HG03196 (cell line): ENCODE measurements at regions not wholly inside any gene's neighbourhood (a gene's known extent, or its start where the extent isn't known, plus 50 kb on each side); places are given as distances from the start of the nearest gene placed in this dataset.
"Not testable (repeated sequence)": the region's sequence is repeated elsewhere in the genome, so short reads cannot be mapped to it uniquely, and the experiment has no call there.

Experiments
- ATAC-seq: cut with Tn5 transposase; IDR thresholded peaks from one replicate; pipeline ENCODE4 v1.9.1; 2021; ENCODE audit not compliant: unreplicated experiment

DNA sequence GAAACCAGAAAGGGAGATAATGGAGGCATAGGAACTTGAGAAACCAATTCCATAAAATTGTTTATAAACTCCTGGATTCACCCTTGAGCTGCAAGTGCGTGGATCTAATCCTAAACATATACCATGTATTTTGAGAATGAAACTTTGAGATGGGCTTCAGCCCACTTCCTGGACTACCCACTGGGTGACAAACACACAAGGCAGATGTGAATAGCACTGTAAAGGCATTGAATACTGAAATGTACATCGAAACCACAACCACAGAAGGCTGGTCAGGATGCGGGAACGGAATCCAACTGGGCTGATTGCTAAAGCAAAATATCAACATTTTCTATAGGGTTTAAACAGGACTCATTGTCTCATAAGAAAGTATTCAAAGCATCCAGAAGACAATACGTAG is 228.5 kb upstream of the ZEB2 start:
- ATAC-seq: no peak

DNA sequence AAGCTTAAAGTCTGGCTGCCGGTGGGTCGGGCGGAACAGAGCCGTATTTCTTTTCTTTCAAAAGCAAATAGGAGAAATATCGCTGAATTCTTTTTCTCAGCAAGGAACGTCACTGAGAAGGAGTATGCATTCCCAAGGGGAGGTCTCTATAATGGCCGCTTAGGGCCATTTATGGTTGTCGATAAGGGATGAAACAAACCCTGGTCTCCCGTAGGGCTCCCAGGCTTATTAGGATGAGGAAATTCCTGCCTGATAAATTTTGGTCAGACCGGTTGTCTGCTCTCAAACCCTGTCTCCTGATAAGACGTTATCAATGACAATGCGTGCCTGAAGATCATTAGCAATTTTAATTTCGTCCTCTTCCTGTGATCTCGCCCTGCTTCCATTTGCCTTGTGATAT is 227.7 kb upstream of the ZEB2 start:
- ATAC-seq: no peak

DNA sequence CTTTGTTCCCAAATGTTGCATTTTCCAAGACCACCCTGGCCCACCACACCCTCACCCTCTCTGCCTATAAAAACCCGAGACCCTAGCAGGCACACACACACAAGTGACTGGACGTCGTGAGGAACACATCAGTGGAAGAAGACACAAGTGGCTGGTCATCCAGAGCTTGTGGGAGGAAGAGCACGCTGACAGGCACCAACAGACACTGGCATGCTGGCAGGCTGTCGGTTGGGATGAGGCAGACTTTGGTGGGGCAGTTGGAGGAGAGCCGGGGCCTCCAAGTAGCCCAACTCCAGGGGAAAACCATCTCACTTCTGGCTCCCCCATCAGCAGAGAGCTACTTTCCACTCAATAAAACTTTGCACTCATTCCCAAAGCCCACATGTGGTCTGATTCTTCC is 225.5 kb upstream of the ZEB2 start:
- ATAC-seq: no peak

DNA sequence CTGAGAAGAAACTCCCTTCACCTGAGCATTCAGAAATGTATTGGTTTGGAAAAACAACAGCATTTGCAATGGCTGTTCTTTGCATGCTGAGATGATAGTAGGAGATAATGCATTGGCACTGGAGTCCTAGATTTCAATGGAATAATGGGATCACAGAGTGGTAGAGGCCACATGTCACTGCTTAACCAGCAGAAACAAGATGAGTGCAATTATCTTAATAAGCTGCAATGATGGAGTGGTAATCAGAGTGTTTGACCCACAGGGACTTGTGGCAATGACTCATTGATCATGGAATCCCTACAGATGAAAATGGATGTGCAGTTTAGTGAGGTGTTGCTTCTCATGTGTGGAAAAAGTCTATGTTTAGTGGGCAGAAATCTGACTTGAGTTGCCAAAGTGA is 218.8 kb upstream of the ZEB2 start:
- no peak for ATAC-seq

DNA sequence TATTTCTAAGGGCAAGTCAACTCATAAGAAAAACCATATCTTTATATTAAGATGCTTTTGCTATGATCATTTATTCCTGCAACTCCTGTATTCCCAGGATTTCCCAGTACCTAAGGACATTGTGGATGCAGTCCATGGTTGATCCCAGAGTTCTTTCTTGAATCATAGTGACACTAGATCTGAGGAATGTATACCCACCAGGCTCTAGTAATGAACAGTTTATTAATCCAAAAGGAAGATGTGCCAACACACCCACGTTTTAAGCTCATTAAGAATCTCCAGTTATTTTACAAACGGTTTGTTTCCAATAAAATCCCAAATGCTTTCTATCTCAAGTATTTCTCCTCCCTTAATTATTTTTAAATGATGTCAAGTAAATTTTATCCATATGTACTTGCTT is 210.8 kb upstream of the ZEB2 start:
- ATAC-seq: no peak

DNA sequence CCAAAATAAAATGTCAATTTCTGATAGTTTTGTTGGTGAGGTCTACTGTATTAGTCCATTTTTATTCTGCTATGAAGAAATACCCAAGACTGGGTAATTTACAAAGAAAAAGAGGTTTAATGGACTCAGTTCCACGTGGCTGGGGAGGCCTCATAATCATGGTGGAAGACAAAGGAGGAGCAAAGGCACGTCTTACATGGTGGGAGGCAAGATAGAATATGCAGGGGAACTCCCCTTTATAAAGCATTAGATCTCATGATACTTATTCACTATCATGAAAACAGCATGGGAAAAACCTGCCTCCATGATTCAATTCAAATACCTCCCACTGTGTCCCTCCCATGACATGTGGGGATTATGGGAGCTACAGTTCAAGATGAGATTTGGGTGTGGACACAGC is 204.5 kb upstream of the ZEB2 start:
- ATAC-seq: not testable (repeated sequence)

DNA sequence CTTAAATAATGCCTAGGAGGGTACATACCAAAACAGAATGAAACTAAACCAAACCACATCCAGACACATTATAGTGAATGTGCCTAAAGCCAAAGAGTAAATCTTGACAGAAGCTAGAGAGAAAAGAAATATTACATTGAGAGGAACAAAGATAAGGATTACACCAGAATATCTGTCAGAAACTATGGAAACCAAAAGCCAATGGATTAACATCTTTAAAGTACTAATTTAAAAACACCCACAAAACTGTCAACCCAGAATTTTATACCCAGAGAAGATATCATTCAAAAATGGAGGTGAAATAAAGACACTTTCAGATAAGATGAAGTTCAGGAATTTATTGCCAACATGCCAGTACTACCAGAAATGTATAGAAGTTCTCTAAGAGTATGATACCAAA is 198.5 kb upstream of the ZEB2 start:
- no peak for ATAC-seq

DNA sequence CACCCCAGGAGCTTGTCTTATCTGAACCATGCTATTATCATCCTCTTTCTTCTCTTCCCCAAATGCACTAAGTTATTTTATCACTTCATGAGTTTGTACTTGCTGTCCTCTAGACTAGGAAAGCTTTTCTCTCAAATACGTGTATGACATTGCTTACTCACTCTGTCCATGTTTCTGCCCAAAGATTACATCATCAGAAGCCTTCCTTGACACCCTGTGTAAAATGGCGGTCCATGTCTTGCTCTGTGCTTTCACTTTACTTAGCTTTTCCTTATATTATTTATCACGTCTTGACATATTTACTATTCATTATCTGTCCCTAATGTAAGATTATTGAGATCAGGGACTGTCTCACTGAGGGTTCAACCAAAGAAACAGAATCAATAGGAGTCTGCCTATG is 196.1 kb upstream of the ZEB2 start:
- ATAC-seq: no peak

DNA sequence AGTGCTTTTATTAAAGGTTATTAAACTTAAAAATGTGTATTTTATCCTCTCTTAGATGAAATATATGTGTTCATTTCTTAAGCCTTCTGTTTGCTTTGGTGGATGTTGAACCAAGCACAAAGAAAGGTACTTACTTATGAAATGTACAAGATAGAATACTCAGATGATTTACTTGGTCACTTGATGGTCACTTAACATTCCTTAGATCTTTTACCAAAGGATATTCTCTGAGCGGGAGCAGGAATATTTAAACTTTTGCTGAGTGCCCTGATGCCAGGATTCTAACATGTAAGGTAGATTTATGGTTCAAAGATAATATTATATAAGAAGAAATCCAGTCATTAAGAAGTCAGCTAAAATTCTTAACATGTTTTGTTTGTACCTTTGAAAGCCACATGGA is 193.5 kb upstream of the ZEB2 start:
- ATAC-seq: no peak

DNA sequence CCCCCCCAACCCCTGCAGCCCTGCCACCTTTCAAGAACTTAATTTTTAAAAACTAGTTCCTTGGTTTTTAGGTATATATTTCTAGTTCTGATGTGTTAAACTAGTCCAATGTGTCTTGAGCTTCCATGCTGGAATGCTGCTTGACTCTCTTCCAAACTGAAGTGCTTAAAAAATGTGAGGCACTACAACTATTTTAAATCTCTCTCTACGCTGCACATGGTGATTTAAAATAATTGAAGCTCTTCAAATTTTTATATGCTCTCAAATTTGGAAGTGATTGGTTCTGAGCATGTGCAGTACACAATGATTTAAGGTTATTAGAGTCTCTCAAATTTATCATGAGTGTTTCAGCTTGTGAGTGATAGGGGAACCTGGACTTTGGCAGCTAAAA is 192.6 kb upstream of the ZEB2 start:
- ATAC-seq: no peak

DNA sequence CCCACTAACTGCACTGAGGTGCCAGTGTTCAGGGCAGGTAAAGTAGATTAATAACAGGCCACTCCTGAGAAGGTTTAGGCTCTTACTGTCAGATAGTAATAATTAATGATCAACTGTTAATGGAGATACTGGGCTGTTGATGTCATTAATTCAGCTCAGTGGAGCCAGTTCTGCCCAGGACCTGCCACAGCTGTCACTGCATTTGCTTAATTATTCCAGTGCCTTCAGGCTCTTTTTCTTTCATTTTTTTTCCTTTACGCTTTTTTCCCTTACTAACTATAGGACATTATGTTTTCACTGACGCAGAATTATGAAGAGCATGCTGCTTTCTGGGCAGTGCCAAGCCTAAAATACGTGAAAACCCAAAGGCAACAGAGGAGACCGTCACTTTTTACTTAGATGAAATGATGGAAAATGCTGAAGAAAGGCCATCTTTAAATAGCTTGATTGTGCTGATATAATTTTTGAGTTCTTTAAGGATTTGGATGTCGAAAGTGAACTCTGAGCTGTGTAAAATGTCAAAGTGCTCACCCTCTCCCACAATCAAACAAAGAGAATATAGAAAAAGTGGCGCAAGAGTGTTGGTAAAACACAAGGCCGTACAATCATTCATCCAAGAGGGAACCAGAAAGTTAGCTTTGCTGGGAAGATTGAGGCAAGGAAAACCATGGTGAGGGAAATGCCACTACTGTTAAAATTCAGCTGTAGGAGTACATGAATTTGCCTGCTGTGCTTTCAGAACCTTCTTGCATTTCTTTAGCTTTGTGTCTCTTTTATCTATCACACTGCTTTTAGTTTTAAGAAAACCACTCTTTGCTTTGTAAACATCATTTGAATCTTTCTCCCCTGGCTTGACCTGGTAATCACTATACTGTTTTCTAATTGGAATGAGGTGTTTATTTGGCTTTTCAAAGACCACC is 192.0 kb upstream of the ZEB2 start:
- ATAC-seq: no peak

DNA sequence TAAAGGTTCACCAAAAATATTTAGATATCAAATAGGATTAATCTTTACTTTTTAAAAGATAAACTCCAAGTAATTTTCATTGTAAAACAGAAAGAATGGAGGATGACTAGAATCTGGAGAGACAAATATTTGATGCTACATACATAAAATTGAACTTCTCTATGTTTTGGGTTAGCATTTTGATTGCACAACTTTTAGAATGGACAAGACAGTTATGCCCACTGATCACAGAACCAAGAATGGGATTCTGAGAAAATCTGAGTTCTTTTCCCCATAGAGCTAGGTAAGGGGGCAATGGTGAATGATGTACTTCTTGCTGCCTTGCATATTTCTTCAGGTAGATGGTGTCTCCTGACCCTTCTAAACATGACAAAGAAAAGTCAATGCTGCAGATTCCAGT is 191.2 kb upstream of the ZEB2 start:
- no peak for ATAC-seq

DNA sequence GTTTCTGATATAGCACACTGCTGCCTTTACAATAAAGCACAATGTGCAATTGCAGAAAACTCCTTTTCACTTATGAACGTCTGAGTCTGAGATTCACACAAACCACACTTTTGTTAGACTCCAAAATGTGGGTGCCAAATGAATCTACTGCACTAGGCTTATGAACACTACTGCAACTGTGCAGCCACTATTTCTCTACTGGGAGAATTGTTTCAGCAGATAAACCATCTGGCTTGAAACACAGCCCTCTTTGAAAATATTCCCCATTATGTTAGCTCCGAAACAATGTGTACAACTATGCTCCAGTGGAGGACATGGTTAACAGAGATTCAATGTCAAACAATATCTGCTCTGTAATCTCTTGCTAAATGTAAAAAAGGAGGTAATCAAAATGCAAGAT is 188.7 kb upstream of the ZEB2 start:
- no peak for ATAC-seq

DNA sequence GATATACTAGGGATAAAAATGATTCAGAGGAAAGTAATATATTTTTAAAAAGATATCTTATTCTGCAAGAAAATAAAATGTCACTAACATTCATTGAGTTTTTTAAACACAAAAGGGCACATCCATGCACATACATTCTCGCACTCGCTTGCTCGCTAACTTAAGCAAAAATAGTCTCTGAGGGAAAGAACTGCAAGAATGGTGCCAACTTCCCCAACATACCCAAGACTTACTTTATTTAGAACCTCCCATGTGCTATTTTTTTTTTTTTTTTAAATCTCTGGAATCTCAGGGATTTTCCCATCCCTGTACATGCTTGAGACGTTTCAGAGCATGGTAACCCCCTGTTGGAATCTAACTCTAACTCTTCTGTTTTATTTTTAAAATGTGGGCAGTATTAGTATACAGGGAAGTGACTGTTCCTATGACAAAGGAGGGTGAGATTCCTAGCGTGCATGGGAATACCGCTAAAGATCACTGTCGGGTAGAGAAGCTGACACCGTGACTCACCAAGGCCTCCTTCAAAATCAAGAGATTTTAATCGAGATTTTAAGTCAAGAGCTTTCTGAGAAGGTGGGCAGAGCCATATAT is 187.9 kb upstream of the ZEB2 start:
- ATAC-seq: no peak

DNA sequence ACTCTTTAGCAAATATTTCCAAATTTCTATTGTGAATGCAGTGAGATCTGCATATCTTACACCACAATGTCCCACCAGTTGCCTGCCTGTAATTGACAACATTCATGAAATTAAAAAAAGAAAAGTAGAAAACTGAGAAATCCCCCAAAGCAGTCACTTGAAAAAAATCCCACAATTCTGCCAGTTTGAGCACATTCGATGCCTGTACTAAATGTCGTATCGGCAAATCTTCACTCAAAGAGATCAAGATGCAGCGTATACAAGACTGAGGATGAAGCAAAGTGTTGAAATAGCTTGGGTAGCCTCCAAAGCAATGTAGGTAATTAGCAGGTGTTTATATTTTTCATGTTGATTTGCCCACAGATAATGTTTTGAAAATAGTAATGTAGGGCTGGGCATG is 186.7 kb upstream of the ZEB2 start:
- no peak for ATAC-seq

DNA sequence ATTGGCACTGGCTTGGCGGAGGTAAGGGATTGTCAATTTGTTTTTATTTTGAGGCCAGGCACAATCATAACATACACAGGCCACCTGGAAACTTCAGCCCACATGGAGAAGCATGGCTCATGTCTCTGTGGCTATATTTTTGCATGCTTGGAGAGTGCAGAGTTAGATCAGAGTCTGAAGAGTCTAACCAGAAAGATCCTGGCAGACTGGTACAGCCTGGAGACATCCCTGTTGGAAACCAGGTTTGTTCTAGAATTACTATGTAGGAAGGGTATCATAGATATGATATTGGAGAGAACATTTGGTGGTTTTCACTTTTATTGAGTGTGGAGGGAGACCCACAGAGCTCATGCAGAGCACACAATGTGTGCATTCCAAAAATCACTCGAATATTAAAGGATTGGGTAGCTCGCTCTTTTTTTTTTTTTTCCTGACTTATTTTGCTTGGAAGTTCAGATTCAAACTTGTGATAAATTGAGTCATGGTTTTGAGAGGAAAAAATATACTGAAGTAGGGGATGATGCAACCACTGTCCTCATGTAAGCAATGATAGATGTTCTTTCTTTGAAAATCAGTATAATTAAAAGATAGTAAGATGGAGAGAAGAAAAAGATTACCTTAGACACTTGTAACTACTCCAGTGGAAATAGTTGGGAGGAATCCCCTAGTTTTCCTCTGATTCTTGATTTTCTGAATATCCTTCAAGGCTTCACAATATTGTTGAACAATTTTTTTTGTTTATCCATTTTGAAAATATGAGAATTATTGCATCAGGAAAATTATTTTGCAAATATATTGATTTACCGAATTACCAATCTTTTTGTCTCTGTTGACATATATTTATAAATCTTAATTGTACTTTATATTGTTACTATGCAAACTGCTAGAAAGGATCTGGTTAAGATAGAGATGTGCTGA is 185.7 kb upstream of the ZEB2 start:
- no peak for ATAC-seq

DNA sequence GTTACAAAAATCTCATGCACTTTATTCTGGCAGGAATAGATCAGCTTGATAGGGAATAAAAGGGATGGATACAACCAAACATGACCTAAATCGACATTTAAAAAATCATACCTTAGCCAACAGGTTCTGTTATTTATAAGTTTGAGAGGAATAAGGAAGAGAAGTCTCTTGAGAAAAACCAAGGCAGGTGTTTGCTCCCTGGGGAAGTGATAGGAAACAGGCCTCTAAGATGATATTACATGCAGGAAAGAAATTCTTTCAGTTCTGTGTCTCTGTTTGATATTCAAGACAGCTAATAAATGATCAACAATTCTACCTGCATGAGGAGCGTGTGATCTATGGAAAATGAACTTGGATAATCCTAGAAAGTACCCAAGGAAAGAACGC is 184.8 kb upstream of the ZEB2 start:
- no peak for ATAC-seq

DNA sequence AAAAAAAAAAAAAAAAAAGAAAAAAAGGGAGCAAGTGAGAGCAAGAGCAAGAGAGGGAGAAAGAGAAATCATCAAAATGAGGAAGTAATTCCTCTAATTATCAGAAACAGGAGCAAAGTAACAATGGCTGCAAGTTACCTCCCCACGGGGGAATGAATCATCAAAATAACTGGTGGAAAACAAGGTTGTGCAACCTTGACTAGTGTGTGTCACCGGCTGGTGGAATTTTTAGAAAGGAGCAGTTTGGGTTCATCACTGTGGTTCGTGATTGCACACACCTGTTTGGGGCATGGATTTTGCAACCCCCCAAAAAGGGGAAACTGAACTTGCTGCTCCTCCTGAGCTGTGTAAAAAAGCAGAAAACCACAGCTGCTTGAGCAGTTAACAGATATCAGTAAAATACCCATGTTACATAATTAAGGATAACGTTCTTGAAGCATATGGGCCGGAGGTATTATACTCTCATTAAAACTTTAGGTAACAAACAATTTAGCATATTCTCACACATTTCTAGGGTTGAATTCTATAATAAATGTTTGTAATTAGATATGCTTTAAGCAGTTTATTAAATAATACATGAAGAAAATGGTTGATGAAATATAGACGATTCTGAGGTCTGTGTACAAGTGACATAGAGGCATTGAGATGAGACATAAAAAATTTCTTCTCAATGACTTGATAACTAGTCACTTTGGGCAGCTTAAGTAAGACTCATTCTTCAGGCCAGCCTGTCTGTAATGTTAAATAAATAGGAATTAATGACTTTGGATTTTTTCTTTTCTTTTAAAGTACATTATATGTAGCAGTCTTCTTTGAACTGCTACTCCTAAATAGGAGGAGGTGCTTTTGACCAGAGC is 184.2 kb upstream of the ZEB2 start:
- no peak for ATAC-seq

DNA sequence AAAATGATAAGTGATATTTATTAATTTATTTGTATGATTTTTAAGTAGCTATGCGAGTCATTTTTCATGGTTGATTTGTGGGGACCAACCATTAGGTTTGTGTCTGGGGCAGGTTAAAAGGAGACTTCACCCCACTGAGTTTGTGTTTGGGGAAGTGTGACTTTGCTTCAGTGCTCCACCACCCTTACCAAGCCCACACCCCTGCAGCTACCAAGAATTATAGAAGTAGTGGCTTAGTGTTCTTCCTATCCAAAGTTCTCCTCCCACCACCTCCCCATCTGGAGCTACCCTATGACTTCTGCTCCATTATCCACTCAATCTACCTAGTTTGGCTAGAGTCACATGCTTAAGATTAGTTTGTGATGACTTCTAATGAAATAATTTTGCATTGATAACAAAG is 182.1 kb upstream of the ZEB2 start:
- ATAC-seq: no peak

DNA sequence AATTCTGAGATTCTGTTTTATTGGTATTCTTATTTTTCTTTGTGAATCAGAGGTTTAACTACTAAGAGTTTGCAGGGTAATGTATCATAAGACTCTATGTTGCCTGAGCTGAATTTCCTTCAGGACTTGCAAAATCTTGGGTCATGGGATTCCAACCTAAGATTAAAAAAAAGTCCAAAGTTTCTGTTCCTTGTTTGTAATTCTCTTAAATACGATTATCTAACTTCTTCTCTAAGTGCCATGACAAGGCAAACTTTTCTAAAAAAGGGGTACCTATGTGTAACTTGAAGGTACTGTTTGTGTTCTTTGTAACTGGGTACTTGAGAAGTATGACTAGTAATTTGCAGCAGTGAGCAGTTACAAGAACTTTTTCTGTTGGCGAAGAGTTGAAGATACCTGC is 181.3 kb upstream of the ZEB2 start:
- ATAC-seq: no peak

DNA sequence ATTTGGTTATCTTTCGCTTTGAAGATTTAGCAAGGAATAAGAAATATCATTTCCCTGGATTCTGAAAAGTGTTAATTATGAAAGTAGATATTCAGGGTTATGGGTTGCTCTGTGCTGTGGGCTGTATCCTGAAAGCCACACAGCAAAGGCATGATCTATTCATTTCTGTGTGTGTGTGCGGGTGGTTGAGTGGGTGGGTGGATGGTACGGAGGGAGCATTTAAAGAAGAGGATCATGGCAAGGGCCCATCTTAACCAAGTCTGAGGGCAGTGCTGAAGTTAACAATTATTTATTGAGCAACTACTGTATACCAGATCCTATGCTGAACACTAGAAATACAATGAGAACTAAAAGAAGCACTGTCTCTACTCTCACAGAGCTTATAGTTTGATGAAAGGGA is 178.2 kb upstream of the ZEB2 start:
- no peak for ATAC-seq
